Activated CD4-positive, CD25-positive, alpha-beta regulatory T cell treated with anti-CD3 and anti-CD28 coated beads, Interleukin-2, amount 50 U/mL, for 24 hours (primary cell): ENCODE measurements at regions not wholly inside any gene's neighbourhood (a gene's known extent, or its start where the extent isn't known, plus 50 kb on each side); places are given as distances from the start of the nearest gene placed in this dataset.
"Not testable (repeated sequence)": the region's sequence is repeated elsewhere in the genome, so short reads cannot be mapped to it uniquely, and the experiment has no call there.

Experiments
- ATAC-seq, 2 donors: fragments of 150-1000 bp; cut with Tn5 transposase; one replicate each; pipeline ENCODE4 v1.10.0; 2021; ENCODE audit warnings: mild to moderate bottlenecking in 1 of 2, moderate library complexity in 1 of 2

DNA sequence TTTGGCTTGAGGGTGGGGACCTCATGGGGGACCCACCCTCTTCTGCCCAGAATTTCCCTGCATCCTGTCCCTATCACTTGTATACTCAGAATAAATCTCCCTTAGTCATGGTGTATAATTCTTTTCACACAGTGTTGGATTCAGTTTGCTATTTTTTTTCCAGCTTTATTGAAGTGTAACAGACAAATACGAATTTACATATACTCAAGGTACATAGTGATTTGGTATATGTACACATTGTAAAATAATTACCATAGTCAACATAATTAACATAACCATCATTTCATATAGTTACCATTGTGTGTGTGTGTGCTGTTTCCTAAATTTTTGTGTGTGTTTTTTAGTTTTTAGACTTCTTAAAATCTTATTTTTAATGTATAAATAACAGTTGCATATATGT, 269.9 kb downstream of the CNTNAP3 start:
- not testable (repeated sequence) for ATAC-seq

DNA sequence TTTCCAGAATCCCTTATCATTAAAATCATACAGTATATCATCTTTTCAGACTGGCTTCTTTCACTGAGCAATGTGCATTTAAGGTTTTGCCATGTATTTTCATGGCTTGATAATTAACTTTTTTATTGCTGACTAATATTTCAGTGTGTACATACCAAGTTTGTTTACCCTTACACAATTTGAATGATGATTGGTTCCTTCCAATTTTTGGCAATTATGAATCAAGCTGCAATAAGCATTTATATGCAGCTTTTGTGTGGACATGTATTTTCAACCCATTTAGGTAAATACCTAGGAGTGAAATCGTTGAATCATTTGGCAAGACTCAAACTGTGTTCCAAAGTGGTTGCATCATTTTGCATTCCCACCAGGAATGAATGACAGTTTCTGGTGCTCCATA, 272.8 kb downstream of the CNTNAP3 start:
- ATAC-seq, result not testable (repeated sequence)

DNA sequence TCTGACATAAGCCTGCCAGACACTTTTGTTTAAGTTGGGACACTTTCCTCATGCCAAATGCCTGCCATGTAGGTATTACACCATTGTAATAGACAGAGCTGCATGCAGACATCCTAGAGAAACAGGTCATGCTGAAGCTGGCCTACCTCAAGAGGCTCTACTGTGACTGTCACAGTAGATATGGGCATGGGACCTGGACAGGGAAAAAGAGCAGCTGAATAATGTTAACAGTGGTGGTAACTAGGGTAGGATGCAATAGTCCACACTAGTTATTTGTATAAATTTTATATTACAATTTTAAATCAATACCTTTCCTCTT, 273.2 kb downstream of the CNTNAP3 start:
- ATAC-seq, result peak in 1 of 2 donors; percentile 40

DNA sequence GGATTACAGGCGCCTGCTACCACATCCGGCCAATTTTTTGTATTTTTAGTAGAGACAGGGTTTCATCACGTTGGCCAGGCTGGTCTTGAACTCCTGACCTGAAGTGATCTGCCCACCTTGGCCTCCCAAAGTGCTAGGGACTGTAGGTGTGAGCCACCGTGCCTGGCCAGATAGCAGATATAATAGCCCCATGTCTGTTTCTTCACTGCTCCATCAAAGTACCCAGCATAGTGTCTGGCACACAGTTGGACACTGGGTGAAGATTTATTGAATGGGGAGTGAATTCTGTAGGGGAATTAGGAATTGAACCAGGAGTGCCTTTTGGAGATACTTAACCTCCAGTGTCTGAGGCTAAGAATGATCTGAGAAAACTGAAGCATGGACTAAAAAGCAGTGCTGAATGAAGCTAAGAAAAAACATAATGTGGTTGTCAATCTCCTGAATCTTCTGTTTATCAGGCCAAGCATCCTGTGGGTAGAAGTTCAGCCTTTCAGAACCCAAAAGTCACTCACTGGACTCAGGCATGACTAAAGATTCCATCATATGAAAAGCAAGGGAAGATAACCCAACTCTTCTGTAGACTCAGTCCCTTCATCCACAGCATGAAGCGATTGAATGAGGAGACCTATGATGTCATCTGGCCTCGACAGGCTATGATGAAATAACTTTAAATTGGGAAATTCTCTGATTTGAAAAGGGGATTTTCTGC, 273.7 kb downstream of the CNTNAP3 start:
- peak in 1 of 2 donors; percentile 13 for ATAC-seq

DNA sequence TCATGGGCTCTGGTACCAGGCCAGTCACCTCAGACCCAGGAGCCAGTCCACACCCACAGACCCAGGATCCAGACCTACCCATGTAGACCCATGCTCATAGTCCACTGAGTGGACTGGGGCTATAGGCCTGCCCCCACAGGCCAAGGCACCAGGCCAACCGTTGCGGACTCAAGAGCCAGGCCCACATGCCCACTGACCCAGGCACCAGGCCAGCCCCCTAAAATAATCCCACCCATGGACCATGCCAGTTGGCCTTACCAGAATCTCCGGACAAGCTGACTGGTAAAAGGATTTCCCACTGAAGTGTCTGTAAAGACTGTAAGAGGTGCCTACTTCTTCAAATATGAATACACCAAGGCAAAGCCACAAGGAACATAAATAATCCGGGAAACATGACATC, 278.2 kb downstream of the CNTNAP3 start:
- ATAC-seq, result not testable (repeated sequence)

DNA sequence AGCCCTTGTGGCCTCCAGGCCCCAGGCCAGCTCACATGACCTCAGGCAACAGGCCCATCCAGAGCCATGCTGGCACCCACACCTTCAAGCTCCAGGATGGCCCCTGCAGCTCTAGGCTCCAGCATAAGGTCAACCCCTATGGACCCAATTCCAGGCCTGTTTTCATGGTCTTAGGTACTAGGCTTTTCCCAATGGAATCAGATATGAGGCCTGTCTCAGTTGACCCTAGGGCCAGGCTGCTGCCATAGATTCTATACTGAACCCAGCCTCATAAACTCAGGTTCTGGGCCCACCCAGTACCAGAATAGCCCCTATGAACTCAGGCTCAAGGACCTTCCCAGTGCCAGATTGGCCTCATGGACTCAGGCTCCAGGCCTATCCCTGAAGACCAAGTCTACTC, 278.6 kb downstream of the CNTNAP3 start:
- not testable (repeated sequence) for ATAC-seq

DNA sequence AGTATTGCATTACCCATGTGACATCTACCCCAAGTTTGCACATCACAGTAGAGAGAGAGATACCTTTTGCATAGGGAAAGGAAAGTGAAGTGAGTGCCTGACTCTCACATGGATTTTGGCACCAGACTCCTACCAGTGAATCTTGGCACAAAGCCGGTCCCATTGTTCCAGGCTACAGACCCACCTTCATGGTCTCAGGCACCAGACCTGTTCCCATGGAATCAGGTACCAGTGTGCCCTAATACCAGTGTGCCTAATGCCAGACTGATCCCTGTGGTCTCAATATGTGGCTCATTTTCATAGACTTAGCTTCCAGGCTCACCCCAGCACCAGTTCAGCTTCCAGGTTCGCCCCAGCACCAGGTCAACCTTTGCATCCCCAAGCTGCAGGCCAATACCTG, 279.1 kb downstream of the CNTNAP3 start:
- ATAC-seq, result not testable (repeated sequence)

DNA sequence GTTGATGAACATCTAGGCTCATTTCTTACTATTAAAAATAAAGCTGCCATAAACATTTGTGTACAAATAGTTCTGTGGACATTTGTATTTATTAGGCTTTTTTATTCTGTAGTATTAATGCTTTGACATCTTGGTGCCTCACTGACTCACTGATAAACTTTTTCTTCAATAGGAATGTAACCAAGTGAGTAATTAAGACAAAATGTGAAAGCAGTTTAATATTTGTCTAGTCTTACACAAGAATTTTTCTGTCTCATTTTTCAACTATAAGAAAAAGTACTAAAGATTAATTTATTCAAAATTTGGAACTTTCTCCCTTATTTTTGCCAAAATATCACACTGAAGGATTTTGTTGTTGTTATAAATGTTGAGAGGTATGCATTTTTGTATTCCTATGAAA, 282.2 kb downstream of the CNTNAP3 start:
- not testable (repeated sequence) for ATAC-seq

DNA sequence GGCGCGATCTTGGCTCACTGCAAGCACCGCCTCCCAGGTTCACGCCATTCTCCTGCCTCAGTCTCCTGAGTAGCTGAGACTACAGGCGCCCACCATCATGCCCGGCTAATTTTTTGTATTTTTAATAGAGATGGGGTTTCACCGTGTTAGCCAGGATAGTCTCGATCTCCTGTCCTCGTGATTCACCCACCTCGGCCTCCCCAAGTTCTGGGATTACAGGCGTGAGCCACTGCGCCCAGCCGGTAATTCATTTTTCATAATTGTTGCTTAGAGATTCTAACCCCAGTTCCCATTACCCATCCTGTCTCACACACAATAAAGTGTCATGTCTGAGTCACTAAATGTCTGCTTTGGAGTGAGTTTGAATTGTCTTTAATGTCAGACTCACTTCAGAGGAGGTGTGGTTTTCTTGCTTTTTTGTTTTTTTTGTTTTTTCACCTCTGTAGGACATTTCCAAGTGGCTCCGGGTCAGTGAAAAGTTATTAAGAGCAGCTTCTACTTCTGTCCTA, 281.2 kb upstream of the FAM240B start:
- ATAC-seq, result not testable (repeated sequence)

DNA sequence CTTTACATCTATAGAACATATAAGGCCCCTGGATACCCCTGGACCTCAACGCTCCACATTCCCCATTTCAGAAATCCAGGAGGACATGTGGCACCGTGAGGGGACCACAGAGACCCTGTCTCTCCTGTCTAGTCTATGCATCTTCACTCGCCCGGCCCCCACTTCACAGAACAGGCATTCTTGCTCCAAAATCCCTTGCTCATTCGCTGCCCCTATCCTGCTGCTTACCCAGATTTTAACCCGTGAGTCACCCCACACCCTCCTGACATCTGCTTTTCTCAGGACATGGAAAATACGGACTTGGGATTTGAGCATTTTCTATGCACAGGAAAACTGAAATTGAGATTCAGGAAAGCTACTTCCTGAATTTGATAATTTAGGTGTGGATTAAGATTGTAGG, 279.3 kb upstream of the FAM240B start:
- ATAC-seq, result not testable (repeated sequence)

DNA sequence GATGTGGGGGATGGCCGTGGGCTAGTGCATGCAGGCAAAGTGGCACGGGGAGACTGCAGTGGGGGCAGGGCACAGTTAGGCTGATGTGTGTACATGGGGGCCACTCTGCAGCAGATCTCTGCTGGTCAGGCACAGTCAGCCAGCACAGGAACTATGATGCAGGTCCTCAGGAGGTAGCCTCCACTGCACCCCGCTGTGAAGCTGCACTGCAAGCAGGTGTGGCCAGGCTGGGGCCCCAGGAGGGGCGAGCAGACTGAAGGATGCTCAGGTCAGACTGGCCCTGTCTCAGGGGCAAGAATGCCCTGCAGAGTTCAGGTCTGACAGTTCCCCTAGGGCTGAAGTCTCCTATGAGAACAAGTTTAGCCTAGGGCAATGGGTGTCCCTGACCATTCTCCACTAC, 273.8 kb upstream of the FAM240B start:
- not testable (repeated sequence) for ATAC-seq

DNA sequence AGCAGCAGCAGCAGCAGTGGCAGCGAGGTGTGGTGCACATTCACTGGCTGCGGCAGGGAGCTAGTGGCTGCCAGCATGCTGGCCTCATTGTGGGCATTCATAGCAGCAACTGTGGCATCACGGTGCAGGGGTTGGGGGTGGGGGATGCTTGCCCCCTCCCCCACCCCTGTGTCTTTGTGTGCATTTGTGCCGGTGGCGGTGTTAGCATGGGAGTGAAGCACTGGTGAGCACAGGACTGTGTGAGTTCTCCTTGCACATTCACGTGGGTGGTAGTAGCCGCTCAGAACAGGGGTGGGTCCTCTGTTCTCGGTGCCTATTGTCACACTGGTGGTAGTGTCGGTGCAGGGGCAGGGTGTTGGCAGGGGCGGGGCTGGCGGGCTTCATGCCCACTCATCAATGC, 273.2 kb upstream of the FAM240B start:
- ATAC-seq, result not testable (repeated sequence)

DNA sequence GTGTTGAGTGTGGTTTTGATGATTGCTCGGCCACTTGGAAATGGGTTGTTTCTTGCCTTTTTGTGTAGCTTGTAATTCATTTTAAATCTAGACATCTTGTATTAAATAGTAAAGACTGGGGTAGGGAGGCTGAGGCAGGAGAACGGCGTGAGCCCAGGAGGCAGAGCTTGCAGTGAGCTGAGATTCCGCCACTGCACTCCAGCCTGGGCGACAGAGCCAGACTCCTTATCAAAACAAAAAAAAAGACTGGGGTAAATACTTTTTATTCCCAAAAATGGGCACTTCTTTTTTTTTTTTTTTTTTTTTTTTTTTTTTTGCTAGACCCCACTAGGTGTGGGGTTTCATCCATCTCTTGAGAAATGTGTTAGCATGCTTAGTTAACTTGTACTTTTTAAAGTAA, 258.8 kb upstream of the FAM240B start:
- ATAC-seq, result not testable (repeated sequence)

DNA sequence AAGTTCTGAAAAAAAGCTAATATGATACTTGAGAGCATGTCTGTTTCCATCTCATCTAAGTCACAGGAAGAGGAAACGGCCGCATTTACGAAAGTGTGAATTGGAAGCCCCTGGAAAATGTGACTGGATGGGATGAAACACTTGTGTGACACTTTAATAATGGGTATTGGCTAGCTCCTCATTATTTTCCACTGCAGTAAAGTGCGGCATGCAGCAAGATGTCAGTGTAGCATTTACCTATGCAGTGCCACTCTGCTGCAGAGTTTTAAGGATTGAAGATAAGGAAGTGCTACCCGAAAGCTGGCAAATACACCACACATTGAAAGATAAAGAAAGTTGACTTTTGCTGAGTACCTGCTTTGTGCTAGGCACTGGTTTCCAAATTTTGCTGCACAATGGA, 249.5 kb upstream of the FAM240B start:
- not testable (repeated sequence) for ATAC-seq

DNA sequence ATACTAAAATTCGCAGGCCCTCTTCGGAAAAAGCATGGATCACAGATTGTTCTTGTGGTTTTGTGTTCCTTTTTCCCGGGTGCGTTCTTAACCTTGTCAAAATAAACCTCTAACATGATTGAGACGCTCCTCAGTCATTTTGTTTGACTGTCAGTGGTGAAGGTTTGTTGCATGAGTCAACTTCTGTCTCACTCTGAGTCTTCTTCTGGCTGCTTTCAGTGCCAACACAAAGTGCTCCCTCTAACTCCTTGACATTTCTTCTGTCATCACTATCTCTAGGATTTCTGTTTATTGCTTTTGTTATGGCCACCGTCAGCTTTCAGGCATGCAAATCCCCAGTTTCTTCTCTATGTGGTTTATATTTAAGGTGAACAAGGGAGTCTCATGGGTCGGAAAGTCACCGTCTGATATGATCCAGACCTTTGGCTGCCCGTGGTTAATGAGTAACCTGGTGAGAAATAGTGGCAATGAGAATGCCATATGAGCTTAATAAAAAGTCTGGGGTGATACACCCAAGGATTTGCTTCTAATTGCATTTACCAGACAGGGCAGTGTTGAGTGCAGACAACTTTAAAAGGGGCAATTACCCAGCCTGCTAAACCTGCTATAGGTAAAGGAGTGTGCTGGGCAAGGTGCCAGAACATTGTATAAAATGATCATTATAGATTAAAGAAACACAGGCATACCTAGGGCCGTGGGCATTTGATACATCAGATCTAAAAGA, 248.9 kb upstream of the FAM240B start:
- not testable (repeated sequence) for ATAC-seq

DNA sequence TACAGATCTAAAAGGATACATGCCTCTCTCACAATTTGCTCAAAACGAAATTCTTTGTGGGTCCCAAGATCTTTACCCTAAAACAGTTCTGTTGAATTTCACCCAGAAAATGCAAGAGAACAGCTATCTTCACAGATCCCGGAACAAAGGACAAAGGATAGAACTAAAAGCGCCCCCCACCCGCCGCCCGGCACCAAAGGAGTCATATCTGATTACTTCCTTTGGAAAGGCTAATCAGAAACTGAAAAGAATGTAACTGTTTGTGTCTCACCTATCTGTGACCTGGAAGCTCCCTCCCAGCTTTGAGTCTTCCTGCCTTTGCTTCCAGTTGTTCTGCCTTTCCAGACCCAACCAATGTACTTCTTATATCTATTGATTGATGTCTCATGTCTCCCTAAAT, 247.9 kb upstream of the FAM240B start:
- ATAC-seq, result not testable (repeated sequence)

DNA sequence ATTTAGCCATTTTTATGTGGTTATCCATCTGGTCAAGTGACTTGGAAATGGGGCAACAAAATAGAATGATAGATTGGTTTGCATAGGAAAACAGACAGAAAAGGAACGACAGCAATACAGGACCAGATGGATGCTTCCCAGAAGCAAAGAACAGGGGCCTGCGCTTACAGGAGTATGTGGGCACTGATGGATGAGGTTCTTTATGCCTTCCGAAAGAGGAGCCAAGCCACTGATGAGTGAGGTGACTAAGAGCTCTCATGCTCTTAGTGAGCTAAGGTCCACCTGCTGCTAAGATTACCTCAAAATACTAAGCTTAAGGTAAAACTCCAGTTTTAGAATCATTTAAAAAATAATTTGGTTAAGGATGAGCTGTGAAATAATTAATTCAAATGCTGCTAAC, 247.4 kb upstream of the FAM240B start:
- not testable (repeated sequence) for ATAC-seq

DNA sequence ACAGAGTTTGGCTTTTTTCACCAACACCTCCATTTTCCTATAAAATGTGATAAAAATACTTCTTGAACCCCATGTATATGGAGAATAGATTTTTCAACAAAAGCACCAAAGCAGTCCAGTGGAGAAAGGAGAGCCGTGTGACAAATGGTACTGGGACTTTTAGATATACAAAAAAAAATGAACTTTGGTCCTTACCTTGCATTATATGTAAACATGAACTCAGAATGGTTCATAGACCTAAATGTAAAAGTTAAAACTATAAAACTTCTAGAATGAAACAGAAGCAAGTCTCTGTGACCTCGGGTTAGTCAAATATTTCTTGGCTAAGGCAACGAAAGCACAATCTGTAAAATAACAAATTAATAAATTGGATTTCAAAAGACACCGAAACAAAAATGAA, 239.9 kb upstream of the FAM240B start:
- ATAC-seq, result not testable (repeated sequence)

DNA sequence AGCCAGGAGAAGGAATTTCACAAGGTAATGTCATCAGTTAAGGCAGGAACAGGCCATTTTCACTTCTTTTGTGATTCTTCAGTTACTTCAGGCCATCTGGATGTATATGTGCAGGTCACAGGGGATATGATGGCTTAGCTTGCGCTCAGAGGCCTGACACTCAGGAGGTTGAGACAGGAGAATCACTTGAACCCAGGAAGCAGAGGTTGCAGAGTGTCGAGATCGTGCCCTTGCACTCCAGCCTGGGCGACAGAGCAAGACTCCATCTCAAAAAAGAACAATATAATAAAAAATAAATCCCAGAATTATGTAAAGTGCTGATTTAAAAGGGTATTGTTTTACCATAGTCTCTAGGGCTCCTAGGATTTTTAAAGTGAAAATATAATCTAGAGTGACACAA, 235.9 kb upstream of the FAM240B start:
- not testable (repeated sequence) for ATAC-seq

DNA sequence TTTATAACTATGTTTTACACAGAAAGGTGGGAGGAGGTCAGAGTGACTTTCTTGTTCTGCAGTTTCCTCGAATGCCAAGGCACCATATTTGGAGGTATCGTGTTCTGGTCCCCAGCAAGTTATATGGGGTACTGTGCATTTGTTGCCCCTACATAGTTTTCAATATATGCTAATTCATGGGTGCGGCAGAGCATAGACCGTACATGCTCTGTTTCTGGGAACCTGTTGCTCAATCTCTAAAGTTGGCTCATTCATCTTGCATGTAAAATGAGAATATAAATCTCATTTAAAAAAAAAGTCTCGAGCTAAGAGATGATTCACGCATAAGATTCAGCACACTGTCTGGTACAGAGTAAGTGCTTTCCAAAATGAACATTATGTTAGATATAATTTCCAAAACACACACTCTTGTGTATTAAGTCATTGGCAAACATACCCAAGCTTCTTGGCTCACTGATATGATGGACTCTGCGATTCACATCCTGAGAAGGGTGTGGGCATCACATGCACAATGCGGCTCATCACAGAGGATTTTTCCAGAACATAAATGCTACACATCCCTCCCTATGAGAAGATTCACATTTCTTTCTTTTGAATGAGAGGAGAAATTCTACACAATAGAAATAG, 232.9 kb upstream of the FAM240B start:
- ATAC-seq, result not testable (repeated sequence)

DNA sequence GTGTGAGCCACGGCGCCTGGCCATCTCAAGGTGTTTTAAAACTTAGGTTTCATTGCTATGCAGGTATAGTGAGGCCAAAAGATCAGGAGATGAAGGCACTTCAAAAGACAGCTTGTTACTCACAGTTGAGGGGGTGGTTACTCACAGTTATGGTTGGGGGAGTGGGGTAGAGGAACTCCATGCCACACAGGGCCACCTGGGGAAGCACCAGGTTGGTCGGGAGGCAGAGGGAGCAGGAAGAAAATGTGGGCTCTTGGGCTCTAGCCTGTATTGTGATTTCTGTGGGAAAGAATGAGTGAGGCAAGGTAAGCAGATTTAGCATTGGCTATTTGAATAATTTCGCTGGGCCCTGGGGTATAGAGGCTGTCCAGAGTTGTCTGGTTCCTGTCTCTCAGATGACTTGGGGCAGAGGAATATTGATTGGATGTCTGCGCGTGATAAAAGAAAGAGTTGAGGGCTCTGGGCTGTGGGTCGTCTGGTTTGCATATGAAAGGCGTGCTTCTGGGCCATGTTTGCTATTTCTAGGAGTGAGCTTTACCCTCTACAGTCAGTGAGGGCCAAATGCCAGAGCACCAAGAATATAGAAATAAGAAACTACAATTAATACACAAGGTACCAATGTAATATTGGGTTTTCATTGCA, 226.1 kb upstream of the FAM240B start:
- not testable (repeated sequence) for ATAC-seq

DNA sequence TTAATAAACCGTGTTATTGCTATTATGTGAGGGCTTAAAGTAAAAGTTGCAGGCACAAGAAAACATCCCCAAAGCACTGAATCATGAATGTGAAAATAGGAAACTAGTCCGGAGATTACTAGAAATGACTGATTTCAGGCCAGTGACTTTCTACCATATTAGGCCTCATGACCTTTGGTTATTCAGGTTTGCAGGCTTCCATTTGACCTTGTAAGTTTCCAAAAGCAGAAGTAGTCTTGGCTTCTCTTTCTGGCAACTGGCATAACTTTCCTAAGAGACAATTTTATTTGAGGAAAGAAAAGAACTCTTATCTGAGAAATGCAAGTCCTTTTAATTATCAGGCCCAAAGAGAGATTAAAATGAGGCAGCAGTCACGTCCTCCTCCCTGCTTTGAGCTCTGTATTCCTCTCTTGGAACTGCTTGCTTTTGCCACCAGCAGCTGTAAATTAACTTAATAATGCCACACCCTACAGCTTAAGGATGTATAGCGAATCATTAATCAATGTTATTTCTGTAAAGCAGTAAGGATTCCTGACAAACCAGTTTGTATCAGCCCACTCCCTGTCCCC, 225.0 kb upstream of the FAM240B start:
- not testable (repeated sequence) for ATAC-seq

DNA sequence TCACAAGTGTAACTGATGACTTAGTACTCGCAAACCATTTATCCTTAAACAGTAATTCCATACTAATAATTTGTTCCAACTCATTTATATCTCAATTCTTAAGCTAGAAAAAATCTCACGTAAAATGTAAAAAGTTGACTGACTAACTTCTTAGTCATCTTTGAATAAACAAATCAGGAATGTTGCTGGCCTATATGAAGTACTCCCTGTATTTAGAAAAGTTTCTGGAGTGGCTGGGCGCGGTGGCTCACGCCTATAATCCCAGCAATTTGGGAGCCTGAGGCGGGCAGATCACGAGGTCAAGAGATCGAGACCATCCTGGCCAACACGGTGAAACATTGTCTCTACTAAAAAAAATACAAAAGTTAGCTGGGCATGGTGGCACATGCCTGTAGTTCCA, 220.6 kb upstream of the FAM240B start:
- ATAC-seq, result not testable (repeated sequence)
